OCI-LY1 (cell line): ENCODE measurements at regions not wholly inside any gene's neighbourhood (a gene's known extent, or its start where the extent isn't known, plus 50 kb on each side); places are given as distances from the start of the nearest gene placed in this dataset.

Experiments
- EZH2 ChIP-seq: fragments of 200-600 bp; sonication (generic), shearing (Covaris generic); IDR thresholded peaks from 2 replicates; pipeline ENCODE4 v1.8.0; 2017; ENCODE audit warnings: borderline replicate concordance, mixed run types, mild to moderate bottlenecking, antibody characterized with exemption, low read length, moderate library complexity, mixed read lengths
- TF ChIP-seq, protein P1 (sequence below): fragments of 200-600 bp; sonication (generic), shearing (Covaris generic); IDR thresholded peaks from 2 replicates; pipeline ENCODE4 v1.5.1; 2017; ENCODE audit warnings: mild to moderate bottlenecking, antibody characterized with exemption, low read length, moderate library complexity, mixed read lengths

GRCh38 chr5:67549947-67550346, 353.3 kb upstream of the CD180 start:
- no peak for TF ChIP-seq EZH2
- TF ChIP-seq, protein P1, sequence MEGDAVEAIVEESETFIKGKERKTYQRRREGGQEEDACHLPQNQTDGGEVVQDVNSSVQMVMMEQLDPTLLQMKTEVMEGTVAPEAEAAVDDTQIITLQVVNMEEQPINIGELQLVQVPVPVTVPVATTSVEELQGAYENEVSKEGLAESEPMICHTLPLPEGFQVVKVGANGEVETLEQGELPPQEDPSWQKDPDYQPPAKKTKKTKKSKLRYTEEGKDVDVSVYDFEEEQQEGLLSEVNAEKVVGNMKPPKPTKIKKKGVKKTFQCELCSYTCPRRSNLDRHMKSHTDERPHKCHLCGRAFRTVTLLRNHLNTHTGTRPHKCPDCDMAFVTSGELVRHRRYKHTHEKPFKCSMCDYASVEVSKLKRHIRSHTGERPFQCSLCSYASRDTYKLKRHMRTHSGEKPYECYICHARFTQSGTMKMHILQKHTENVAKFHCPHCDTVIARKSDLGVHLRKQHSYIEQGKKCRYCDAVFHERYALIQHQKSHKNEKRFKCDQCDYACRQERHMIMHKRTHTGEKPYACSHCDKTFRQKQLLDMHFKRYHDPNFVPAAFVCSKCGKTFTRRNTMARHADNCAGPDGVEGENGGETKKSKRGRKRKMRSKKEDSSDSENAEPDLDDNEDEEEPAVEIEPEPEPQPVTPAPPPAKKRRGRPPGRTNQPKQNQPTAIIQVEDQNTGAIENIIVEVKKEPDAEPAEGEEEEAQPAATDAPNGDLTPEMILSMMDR = no peak
